ENCODE measurements at regions not wholly inside any gene's neighbourhood (a gene's known extent, or its start where the extent isn't known, plus 50 kb on each side); places are given as distances from the start of the nearest gene placed in this dataset.
"Not testable (repeated sequence)": the region's sequence is repeated elsewhere in the genome, so short reads cannot be mapped to it uniquely, and the experiment has no call there.

DNA sequence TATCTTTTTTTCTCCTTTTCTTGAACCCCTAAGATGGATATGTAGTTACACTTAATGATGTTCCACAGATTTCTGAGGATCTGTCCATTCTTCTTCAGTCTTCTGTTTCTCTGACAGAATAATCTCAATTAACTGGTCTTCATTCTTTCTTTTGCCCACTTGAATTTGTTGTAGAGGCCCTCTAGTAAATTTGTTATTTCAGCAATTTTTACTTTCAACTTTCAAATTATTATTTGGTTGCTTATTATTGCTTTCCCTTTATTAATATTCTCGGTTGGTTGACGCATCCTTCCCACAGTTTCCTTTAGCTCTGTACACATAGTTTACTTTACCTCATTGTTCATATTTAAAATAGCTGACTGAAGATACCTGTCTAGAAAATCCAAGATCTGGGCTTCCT lies 1013.7 kb upstream of the CNTN5 start:
- H3K4me1 Mint-ChIP-seq = no peaks in the 10 kb centered on the region
- no peak for ATAC-seq
- H3K9me3 Mint-ChIP-seq (ENCODE audit: low read depth) = peaks cover 17% of the 10 kb centered on the region
- H3K27me3 Mint-ChIP-seq = no peaks in the 10 kb centered on the region
- no peak overlapping the region for H3K4me3 Mint-ChIP-seq
- no peak overlapping the region for H3K27ac Mint-ChIP-seq
- DNase-seq = no peak
- CTCF ChIA-PET = no interaction called here
- no peaks in the 10 kb centered on the region for H3K36me3 Mint-ChIP-seq

DNA sequence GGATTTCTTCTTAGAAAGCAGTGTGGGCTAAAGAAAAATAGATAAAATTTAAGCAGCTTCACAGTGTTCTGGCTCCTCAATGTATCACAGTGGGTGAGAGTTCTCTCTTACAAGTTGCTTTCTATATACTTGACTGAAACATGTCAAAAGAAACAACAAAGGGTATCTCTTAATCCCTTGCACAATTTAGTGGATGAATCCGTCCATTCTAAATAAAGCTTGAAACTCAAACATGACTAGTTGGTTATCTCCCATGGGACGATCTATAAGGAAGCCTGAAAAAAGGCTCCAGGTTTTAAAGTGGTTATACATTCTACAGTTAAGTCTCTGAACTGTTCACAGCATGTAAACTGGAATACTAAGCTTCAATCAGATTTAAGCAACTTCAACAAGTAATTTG lies 993.1 kb upstream of the CNTN5 start:
- Mint-ChIP-seq H3K9me3 (ENCODE audit: low read depth) (peaks cover 6% of the 10 kb centered on the region), H3K27ac (no peak overlapping the region), H3K27me3 (no peaks in the 10 kb centered on the region), H3K4me3 (no peak overlapping the region), H3K36me3 (no peaks in the 10 kb centered on the region), H3K4me1 (no peaks in the 10 kb centered on the region)
- ATAC-seq = no peak
- CTCF ChIA-PET = no interaction called here
- DNase-seq = no peak

DNA sequence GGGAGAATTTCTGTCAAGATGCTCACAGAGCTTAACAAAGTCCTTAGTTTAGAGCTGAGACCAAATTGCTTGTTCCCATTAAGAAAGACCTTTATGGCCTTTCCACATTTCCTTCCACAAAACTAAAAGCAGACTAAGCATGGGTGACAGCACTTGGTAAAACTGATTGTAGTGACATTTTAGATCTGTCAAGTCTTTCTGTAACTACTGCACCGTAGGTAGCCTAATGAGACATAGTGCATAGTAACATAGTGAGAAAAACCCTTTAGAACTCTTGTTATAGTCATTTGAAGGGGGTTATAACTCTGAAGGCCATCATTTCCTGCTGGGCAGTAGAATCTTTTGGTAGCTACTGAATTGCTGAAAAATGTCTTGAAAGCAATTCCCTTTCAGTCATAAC lies 990.9 kb upstream of the CNTN5 start:
- H3K4me1 Mint-ChIP-seq = no peaks in the 10 kb centered on the region
- H3K4me3 Mint-ChIP-seq = no peak overlapping the region
- no peaks in the 10 kb centered on the region for H3K36me3 Mint-ChIP-seq
- ATAC-seq (no peak), DNase-seq (no peak)
- H3K9me3 Mint-ChIP-seq (ENCODE audit: low read depth) = peaks cover 5% of the 10 kb centered on the region
- CTCF ChIA-PET = no interaction called here
- H3K27me3 Mint-ChIP-seq = no peaks in the 10 kb centered on the region
- H3K27ac Mint-ChIP-seq = no peak overlapping the region

DNA sequence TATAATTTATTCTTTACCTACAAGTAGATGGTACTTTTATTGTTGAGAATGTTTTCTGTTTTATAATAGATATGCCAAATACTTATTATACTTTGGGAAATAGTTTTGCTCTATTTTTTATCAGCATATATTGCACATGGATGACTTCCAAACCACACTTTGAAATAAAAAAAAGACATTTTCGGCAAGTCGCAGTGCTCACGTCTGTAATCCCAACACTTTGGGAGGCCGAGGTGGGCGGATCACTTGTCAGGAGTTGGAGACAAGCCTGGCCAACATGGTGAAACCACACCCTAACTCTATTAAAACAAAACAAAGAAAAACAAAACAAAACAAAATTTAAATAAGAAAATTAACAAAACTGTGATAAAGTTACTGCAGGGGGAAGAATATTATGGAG lies 983.9 kb upstream of the CNTN5 start:
- no peaks in the 10 kb centered on the region for H3K27me3 Mint-ChIP-seq
- no peaks in the 10 kb centered on the region for H3K4me1 Mint-ChIP-seq
- ATAC-seq (no peak), DNase-seq (no peak)
- no peaks in the 10 kb centered on the region for H3K36me3 Mint-ChIP-seq
- peaks cover 12% of the 10 kb centered on the region for H3K9me3 Mint-ChIP-seq (ENCODE audit: low read depth)
- CTCF ChIA-PET = no interaction called here
- no peak overlapping the region for H3K27ac Mint-ChIP-seq
- H3K4me3 Mint-ChIP-seq = no peak overlapping the region

DNA sequence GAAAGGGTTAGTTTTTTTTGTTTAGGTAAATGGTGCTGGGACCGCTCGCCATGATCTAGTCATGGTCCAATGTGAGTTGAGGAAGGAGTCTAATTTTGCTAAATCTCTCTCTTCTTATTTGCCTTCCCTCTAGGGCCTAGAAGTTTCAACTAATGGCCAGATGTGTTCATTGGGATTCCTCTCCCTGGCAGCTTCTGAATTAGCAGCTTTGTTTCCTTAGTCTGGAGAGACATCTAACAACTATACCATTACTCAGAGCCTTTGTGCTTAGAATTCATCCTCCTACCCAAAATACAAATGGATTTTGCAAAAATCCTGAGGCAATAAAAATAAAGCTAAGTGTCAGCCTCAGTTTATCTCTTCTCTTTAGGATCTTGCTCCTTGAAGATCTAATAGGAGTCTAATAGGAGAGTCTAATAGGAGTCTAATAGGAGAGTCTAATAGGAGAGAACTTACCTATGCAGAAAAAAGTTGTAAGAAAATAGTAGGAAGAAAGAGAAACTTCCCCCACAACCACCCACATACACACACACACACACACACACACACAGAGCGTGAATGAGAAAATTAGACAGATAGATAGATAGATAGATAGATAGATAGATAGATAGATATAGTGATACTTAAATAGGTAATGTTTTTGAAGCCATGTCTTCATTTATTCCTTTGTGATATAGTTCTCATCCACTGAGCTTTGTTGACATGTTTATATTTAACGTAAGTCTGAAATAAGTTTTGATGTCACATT lies 980.5 kb upstream of the CNTN5 start:
- CTCF ChIA-PET = no interaction called here
- no peak for ATAC-seq
- H3K27ac Mint-ChIP-seq = no peak overlapping the region
- H3K4me1 Mint-ChIP-seq = no peaks in the 10 kb centered on the region
- no peaks in the 10 kb centered on the region for H3K27me3 Mint-ChIP-seq
- H3K36me3 Mint-ChIP-seq = no peaks in the 10 kb centered on the region
- DNase-seq = no peak
- H3K4me3 Mint-ChIP-seq = no peak overlapping the region
- peaks cover 7% of the 10 kb centered on the region for H3K9me3 Mint-ChIP-seq (ENCODE audit: low read depth)

DNA sequence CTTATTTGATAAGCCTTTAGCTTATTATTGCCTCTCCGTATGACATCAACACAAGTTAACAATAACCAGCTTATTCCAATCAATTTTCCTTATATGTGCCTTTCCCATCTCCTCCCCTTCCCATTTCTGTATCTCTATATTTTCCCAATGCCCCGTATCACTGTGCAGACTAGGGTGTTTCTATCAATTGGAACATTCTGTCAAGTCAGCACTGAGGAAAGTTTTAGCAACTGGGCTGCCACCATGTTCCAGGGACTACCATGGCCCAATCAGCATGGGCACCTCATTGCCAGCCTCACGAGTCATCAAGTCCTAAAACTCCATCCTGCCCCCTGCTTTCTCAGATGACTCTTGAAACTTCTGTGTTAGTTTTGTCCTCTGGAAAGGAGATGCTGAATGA lies 973.1 kb upstream of the CNTN5 start:
- peaks cover 5% of the 10 kb centered on the region for H3K9me3 Mint-ChIP-seq (ENCODE audit: low read depth)
- CTCF ChIA-PET = no interaction called here
- H3K4me3 Mint-ChIP-seq = no peak overlapping the region
- DNase-seq (no peak), ATAC-seq (no peak)
- H3K27ac Mint-ChIP-seq = no peak overlapping the region
- H3K36me3 Mint-ChIP-seq = no peaks in the 10 kb centered on the region
- H3K27me3 Mint-ChIP-seq = no peaks in the 10 kb centered on the region
- no peaks in the 10 kb centered on the region for H3K4me1 Mint-ChIP-seq

DNA sequence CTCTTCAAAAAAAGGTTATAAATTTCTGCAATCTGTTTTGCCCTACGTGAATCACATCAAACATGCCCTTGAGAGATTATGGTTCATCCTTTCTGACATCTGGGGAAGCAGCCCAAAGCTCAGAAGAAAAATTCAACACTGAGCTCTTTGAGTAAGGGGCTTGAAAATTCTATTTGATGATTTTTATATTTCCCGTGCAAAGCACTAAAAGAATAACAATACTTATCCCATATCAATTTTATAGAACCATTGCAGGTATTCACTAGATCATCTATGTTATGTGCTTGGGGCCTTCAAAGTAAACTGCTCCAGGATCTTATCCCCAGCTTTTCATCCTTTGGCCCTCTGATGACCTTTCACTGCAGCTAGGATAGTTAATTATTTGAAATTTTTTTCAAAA lies 966.9 kb upstream of the CNTN5 start:
- CTCF ChIA-PET = no interaction called here
- ATAC-seq (no peak), DNase-seq (no peak)
- Mint-ChIP-seq H3K36me3 (no peaks in the 10 kb centered on the region), H3K4me1 (no peaks in the 10 kb centered on the region), H3K9me3 (ENCODE audit: low read depth) (peaks cover 2% of the 10 kb centered on the region), H3K4me3 (no peak overlapping the region), H3K27me3 (no peaks in the 10 kb centered on the region), H3K27ac (no peak overlapping the region)

DNA sequence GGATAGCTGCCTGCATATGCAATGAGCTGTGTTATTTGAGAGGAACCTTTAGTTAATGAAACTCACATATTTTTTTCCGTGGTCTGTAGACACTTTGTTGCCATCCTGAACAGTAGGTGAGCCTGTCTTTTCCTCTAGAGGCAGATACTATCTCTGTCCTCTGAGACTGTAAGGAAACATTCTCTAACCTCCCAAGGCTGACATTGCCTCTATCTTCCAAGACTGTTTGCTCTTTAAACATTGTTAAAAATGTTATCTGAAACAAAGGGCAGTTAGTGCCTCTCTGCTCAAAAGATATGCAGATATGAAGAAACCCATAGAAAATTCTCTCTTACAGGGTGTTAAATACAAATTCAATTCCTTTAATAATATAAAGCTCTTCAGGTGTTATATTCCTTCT lies 963.8 kb upstream of the CNTN5 start:
- no peaks in the 10 kb centered on the region for H3K4me1 Mint-ChIP-seq
- H3K36me3 Mint-ChIP-seq = no peaks in the 10 kb centered on the region
- DNase-seq (no peak), ATAC-seq (no peak)
- no peak overlapping the region for H3K27ac Mint-ChIP-seq
- H3K9me3 Mint-ChIP-seq (ENCODE audit: low read depth) = peaks cover 5% of the 10 kb centered on the region
- no peak overlapping the region for H3K4me3 Mint-ChIP-seq
- H3K27me3 Mint-ChIP-seq = no peaks in the 10 kb centered on the region
- CTCF ChIA-PET = no interaction called here

DNA sequence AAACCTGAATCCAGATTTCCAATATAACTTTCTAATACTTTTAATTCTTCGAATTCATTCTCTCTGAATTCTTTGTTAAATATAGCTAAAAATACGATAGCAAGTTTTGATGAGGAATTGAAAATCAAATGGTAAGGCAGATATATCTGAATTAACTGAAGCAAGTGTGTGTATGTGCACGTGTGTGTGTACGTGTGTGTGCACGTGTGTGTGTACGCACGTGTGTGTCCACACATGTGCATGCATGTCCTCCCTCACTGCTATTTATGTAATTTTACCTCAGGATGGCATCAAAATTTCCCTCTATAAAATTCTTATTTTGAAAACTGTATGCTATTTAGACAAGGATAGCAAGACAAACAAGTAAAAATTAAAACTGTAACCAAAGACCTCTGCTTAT lies 961.3 kb upstream of the CNTN5 start:
- CTCF ChIA-PET = no interaction called here
- no peaks in the 10 kb centered on the region for H3K4me1 Mint-ChIP-seq
- ATAC-seq = no peak
- no peak overlapping the region for H3K4me3 Mint-ChIP-seq
- DNase-seq = no peak
- no peaks in the 10 kb centered on the region for H3K27me3 Mint-ChIP-seq
- H3K27ac Mint-ChIP-seq = no peak overlapping the region
- H3K36me3 Mint-ChIP-seq = no peaks in the 10 kb centered on the region
- H3K9me3 Mint-ChIP-seq (ENCODE audit: low read depth) = peaks cover 7% of the 10 kb centered on the region

DNA sequence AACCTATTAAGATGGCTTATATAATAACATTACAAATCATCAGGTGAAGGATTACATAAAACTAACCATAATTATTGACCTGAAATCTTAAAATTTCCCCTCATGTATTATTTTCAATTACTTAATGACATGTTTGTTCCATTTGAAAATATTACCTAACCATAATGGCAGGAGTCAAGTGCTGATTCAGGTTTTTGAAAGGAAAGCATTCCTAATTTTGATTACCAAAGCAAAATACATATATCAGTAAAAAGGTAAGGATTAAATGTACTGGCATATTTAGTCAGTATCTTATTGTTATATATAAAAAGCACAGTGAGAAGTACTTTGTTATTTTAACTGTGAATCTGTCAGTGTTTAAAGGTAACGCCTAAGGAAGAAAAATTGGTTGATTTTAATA lies 960.0 kb upstream of the CNTN5 start:
- Mint-ChIP-seq H3K4me3 (no peak overlapping the region), H3K27me3 (no peaks in the 10 kb centered on the region), H3K9me3 (ENCODE audit: low read depth) (peaks cover 7% of the 10 kb centered on the region), H3K27ac (no peak overlapping the region), H3K4me1 (no peaks in the 10 kb centered on the region), H3K36me3 (no peaks in the 10 kb centered on the region)
- ATAC-seq = no peak
- CTCF ChIA-PET = no interaction called here
- no peak for DNase-seq

DNA sequence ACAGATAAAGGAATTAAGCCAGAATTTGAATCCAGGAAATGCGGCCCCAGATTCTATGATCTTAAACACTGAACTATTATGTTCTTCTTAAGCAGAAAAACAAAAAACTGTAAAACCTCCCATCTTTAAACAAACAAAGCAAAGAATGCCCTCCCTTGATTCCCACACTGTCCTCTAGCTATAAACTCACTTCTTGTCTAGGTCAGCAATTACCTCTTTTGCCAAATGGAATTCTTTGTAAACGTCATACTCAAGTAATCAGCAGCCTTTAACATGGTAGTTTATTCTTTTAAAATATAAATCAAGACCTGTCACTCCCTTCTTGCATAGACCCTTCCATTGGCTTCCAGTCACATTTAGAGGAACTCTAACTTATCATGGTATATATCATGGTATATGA lies 958.9 kb upstream of the CNTN5 start:
- no peak for DNase-seq
- Mint-ChIP-seq H3K9me3 (ENCODE audit: low read depth) (peaks cover 7% of the 10 kb centered on the region), H3K27me3 (no peaks in the 10 kb centered on the region), H3K4me3 (no peak overlapping the region), H3K27ac (no peak overlapping the region), H3K36me3 (no peaks in the 10 kb centered on the region), H3K4me1 (no peaks in the 10 kb centered on the region)
- no peak for ATAC-seq
- CTCF ChIA-PET = no interaction called here

DNA sequence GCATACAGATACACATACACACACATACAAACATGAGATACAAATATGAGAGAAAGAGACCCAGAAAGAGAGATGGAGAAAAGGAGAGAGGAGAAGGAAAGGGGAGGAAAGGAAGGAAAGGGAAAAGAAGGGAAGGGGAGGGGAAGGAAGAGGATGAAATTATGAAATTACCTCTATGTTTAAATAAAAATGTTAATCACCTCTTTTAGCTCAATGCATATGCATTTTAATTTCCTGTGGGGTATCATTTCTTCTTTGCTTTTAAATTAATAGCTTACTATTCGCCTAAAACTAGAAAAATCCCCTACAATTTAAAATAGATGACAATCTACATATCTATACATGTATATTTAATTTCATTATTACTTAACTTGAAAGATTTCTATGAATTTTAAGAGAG lies 958.0 kb upstream of the CNTN5 start:
- DNase-seq = no peak
- ATAC-seq = no peak
- Mint-ChIP-seq H3K4me1 (no peaks in the 10 kb centered on the region), H3K36me3 (no peaks in the 10 kb centered on the region), H3K9me3 (ENCODE audit: low read depth) (peaks cover 7% of the 10 kb centered on the region), H3K27ac (no peak overlapping the region), H3K4me3 (no peak overlapping the region), H3K27me3 (no peaks in the 10 kb centered on the region)
- CTCF ChIA-PET = no interaction called here

DNA sequence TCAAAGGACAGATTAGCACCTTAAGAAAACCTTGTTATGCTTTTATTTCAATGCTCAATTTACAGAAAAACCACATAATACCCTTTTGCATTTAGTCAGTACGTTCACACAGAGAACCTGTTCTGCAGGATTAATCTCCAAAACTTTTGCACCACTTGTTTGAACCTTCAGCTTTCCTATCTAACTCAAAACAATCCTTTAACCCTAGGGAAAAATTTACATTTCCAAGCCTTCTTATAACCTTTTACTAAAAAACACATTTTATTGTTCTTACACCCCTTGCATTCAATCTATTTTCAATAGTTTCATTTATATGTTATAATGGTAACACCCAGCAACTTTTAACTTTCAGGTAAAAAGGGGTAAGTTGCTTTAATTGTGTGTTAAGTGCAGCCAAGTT lies 952.5 kb upstream of the CNTN5 start:
- Mint-ChIP-seq H3K4me1 (no peaks in the 10 kb centered on the region), H3K27ac (no peak overlapping the region), H3K36me3 (no peaks in the 10 kb centered on the region), H3K4me3 (no peak overlapping the region), H3K27me3 (no peaks in the 10 kb centered on the region), H3K9me3 (ENCODE audit: low read depth) (peaks cover 3% of the 10 kb centered on the region)
- CTCF ChIA-PET = no interaction called here
- ATAC-seq (no peak), DNase-seq (no peak)

DNA sequence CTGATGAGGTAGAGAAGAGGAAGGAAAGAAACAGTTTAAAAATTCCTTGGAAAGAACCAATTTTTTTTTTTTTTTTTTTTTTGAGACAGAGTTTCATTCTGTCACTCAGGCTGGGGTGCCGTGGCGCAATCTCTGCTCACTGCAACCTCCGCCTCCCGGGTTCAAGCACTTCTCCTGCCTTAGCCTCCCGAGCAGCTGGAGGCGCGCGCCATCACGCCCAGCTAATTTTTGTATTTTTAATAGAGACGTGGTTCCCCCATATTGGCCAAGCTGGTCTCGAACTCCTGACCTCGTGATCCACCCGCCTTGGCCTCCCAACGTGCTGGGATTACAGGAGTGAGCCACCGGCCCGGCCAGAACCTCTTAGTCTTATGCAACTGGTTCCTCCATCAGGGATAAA lies 951.6 kb upstream of the CNTN5 start:
- H3K27me3 Mint-ChIP-seq; H3K36me3 Mint-ChIP-seq; H3K4me3 Mint-ChIP-seq; ATAC-seq; H3K9me3 Mint-ChIP-seq (ENCODE audit: low read depth); H3K27ac Mint-ChIP-seq; H3K4me1 Mint-ChIP-seq; DNase-seq; CTCF ChIA-PET: not testable (repeated sequence)

DNA sequence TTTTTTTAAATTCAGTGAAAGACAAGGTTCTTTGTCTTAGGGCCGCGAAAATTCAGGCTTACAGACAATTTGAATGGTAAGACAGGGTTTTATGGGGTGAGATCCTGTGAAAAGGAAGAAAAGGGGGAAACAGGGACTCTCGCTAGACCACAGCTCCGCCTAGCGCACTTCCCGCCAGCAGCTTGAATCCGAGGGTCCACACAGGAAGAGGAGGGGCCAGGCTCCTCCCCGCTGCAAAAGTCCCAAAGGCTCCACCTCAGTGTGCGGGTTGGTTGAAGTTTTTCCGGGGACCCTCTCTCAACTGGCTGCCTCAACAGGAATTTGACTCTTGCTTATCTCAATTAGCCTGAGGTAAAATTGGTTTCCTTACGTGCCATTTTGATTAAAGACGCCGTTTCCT lies 950.9 kb upstream of the CNTN5 start:
- no peaks in the 10 kb centered on the region for H3K36me3 Mint-ChIP-seq
- ATAC-seq = no peak

More for the DNA sequence above, 950.9 kb upstream of the CNTN5 start:
- H3K4me3 Mint-ChIP-seq = no peak overlapping the region
- H3K27me3 Mint-ChIP-seq = no peaks in the 10 kb centered on the region
- CTCF ChIA-PET = no interaction called here
- H3K27ac Mint-ChIP-seq = no peak overlapping the region
- H3K4me1 Mint-ChIP-seq = no peaks in the 10 kb centered on the region
- DNase-seq = no peak
- no peaks in the 10 kb centered on the region for H3K9me3 Mint-ChIP-seq (ENCODE audit: low read depth)

Measured in activated CD8-positive, alpha-beta memory T cell treated with anti-CD3 and anti-CD28 coated beads, Interleukin-2, amount 10 ng/mL, durations not matched to agents 7 days and 5 days (primary cell).